ENCODE measurements at regions not wholly inside any gene's neighbourhood (a gene's known extent, or its start where the extent isn't known, plus 50 kb on each side); places are given as distances from the start of the nearest gene placed in this dataset.

- H3K36me3 Mint-ChIP-seq = no peaks in the 10 kb centered on the region
- no peaks in the 10 kb centered on the region for H3K4me1 Mint-ChIP-seq
- no peaks in the 10 kb centered on the region for H3K27me3 Mint-ChIP-seq (ENCODE audit: low read depth in 3 of 3)
- H3K27ac Mint-ChIP-seq = no peak overlapping the region
- DNase-seq = no peak
- H3K9me3 Mint-ChIP-seq = peaks cover 2 to 30% (median 12%) of the 10 kb centered on the region in 6 donors
- H3K4me3 Mint-ChIP-seq = no peak overlapping the region
Measured at GRCh38 chr4:176843710-176844109, 51.0 kb upstream of the VEGFC start.

GRCh38 chr4:176844448-176844847, 51.7 kb upstream of the VEGFC start:
- Mint-ChIP-seq H3K27ac (no peak overlapping the region), H3K4me1 (no peaks in the 10 kb centered on the region), H3K4me3 (no peak overlapping the region), H3K27me3 (ENCODE audit: low read depth in 3 of 3) (no peaks in the 10 kb centered on the region), H3K9me3 (peaks cover 3 to 37% (median 12%) of the 10 kb centered on the region in 6 donors), H3K36me3 (no peaks in the 10 kb centered on the region)
- DNase-seq = no peak

GRCh38 chr4:176845636-176846035, 52.9 kb upstream of the VEGFC start:
- Mint-ChIP-seq H3K27me3 (ENCODE audit: low read depth in 3 of 3) (no peaks in the 10 kb centered on the region), H3K4me3 (no peak overlapping the region), H3K27ac (no peak overlapping the region), H3K9me3 (peaks cover 3 to 39% (median 12%) of the 10 kb centered on the region in 6 donors), H3K36me3 (no peaks in the 10 kb centered on the region), H3K4me1 (no peaks in the 10 kb centered on the region)
- no peak for DNase-seq

- Mint-ChIP-seq H3K36me3 (no peaks in the 10 kb centered on the region), H3K4me1 (no peaks in the 10 kb centered on the region), H3K27me3 (ENCODE audit: low read depth in 3 of 3) (no peaks in the 10 kb centered on the region), H3K4me3 (no peak overlapping the region), H3K27ac (no peak overlapping the region), H3K9me3 (peaks cover 3 to 43% (median 14%) of the 10 kb centered on the region in 6 donors)
- DNase-seq = no peak
Measured at GRCh38 chr4:176849076-176849475, 56.4 kb upstream of the VEGFC start.

GRCh38 chr4:176850436-176850835, 57.7 kb upstream of the VEGFC start:
- H3K27me3 Mint-ChIP-seq (ENCODE audit: low read depth in 3 of 3) = no peaks in the 10 kb centered on the region
- no peak for DNase-seq
- H3K36me3 Mint-ChIP-seq = no peaks in the 10 kb centered on the region
- H3K4me1 Mint-ChIP-seq = no peaks in the 10 kb centered on the region
- no peak overlapping the region for H3K4me3 Mint-ChIP-seq
- no peak overlapping the region for H3K27ac Mint-ChIP-seq
- peaks cover 3 to 34% (median 10%) of the 10 kb centered on the region in 6 donors for H3K9me3 Mint-ChIP-seq

- no peak overlapping the region for H3K27ac Mint-ChIP-seq
- H3K4me1 Mint-ChIP-seq = no peaks in the 10 kb centered on the region
- DNase-seq = no peak
- H3K4me3 Mint-ChIP-seq = no peak overlapping the region
- H3K9me3 Mint-ChIP-seq = peaks cover 2 to 30% (median 13%) of the 10 kb centered on the region in 6 donors
- no peaks in the 10 kb centered on the region for H3K36me3 Mint-ChIP-seq
- peaks cover 0 to 2% (median 0%) of the 10 kb centered on the region in 3 donors for H3K27me3 Mint-ChIP-seq (ENCODE audit: low read depth in 3 of 3)
Measured at GRCh38 chr4:176856421-176856820, 63.7 kb upstream of the VEGFC start.

- Mint-ChIP-seq H3K27me3 (ENCODE audit: low read depth in 3 of 3) (peaks cover 0 to 2% (median 0%) of the 10 kb centered on the region in 3 donors), H3K9me3 (peaks cover 8 to 30% (median 21%) of the 10 kb centered on the region in 6 donors), H3K4me3 (no peak overlapping the region), H3K4me1 (no peaks in the 10 kb centered on the region), H3K36me3 (no peaks in the 10 kb centered on the region), H3K27ac (no peak overlapping the region)
- DNase-seq = no peak
Measured at GRCh38 chr4:176858839-176859238, 66.1 kb upstream of the VEGFC start.

GRCh38 chr4:176864238-176864637, 71.5 kb upstream of the VEGFC start:
- Mint-ChIP-seq H3K4me1 (no peaks in the 10 kb centered on the region), H3K27ac (no peak overlapping the region), H3K36me3 (no peaks in the 10 kb centered on the region), H3K9me3 (peaks cover 11 to 36% (median 20%) of the 10 kb centered on the region in 6 donors), H3K27me3 (ENCODE audit: low read depth in 3 of 3) (no peaks in the 10 kb centered on the region), H3K4me3 (no peak overlapping the region)
- no peak for DNase-seq

GRCh38 chr4:176868676-176869075, 76.0 kb upstream of the VEGFC start:
- Mint-ChIP-seq H3K36me3 (no peaks in the 10 kb centered on the region), H3K4me3 (no peak overlapping the region), H3K9me3 (peaks cover 12 to 27% (median 21%) of the 10 kb centered on the region in 6 donors), H3K27me3 (ENCODE audit: low read depth in 3 of 3) (peaks cover 0 to 2% (median 0%) of the 10 kb centered on the region in 3 donors), H3K4me1 (no peaks in the 10 kb centered on the region), H3K27ac (no peak overlapping the region)
- no peak for DNase-seq

- Mint-ChIP-seq H3K4me1 (no peaks in the 10 kb centered on the region), H3K36me3 (no peaks in the 10 kb centered on the region), H3K4me3 (no peak overlapping the region), H3K27ac (no peak overlapping the region), H3K27me3 (ENCODE audit: low read depth in 3 of 3) (peaks cover 0 to 2% (median 0%) of the 10 kb centered on the region in 3 donors), H3K9me3 (peaks cover 11 to 29% (median 23%) of the 10 kb centered on the region in 6 donors)
- no peak for DNase-seq
Measured at GRCh38 chr4:176872461-176872860, 79.7 kb upstream of the VEGFC start.

GRCh38 chr4:176874721-176875445, 82.2 kb upstream of the VEGFC start:
- Mint-ChIP-seq H3K27ac (no peak overlapping the region), H3K4me3 (no peak overlapping the region), H3K4me1 (no peaks in the 10 kb centered on the region), H3K36me3 (no peaks in the 10 kb centered on the region), H3K9me3 (peaks cover 4 to 23% (median 20%) of the 10 kb centered on the region in 6 donors), H3K27me3 (ENCODE audit: low read depth in 3 of 3) (peaks cover 0 to 2% (median 0%) of the 10 kb centered on the region in 3 donors)
- no peak for DNase-seq

GRCh38 chr4:176875446-176875930, 82.8 kb upstream of the VEGFC start:
- Mint-ChIP-seq H3K36me3 (no peaks in the 10 kb centered on the region), H3K9me3 (peaks cover 6 to 25% (median 16%) of the 10 kb centered on the region in 6 donors), H3K4me1 (no peaks in the 10 kb centered on the region), H3K27me3 (ENCODE audit: low read depth in 3 of 3) (peaks cover 0 to 2% (median 0%) of the 10 kb centered on the region in 3 donors), H3K27ac (no peak overlapping the region), H3K4me3 (no peak overlapping the region)
- no peak for DNase-seq

GRCh38 chr4:176879380-176880116, 86.8 kb upstream of the VEGFC start:
- Mint-ChIP-seq H3K9me3 (peaks cover 5 to 29% (median 9%) of the 10 kb centered on the region in 6 donors), H3K27ac (no peak overlapping the region), H3K4me3 (no peak overlapping the region), H3K27me3 (ENCODE audit: low read depth in 3 of 3) (peaks cover 0 to 1% (median 0%) of the 10 kb centered on the region in 3 donors), H3K4me1 (no peaks in the 10 kb centered on the region), H3K36me3 (no peaks in the 10 kb centered on the region)
- DNase-seq = no peak

- H3K4me3 Mint-ChIP-seq = no peak overlapping the region
- DNase-seq = no peak
- H3K27me3 Mint-ChIP-seq (ENCODE audit: low read depth in 3 of 3) = peaks cover 0 to 1% (median 0%) of the 10 kb centered on the region in 3 donors
- no peaks in the 10 kb centered on the region for H3K4me1 Mint-ChIP-seq
- peaks cover 4 to 25% (median 9%) of the 10 kb centered on the region in 6 donors for H3K9me3 Mint-ChIP-seq
- no peak overlapping the region for H3K27ac Mint-ChIP-seq
- no peaks in the 10 kb centered on the region for H3K36me3 Mint-ChIP-seq
Measured at GRCh38 chr4:176882206-176882605, 89.5 kb upstream of the VEGFC start.
